IMR-90 (cell line): ENCODE measurements at regions not wholly inside any gene's neighbourhood (a gene's known extent, or its start where the extent isn't known, plus 50 kb on each side); places are given as distances from the start of the nearest gene placed in this dataset.

ENCODE experiments used
- ATAC-seq: fragments of 200-7000 bp; cut with Tn5 transposase; 2 replicates; pipeline ENCODE4 v1.9.1; 2020; ENCODE audit warnings: low read depth, mild to moderate bottlenecking, moderate library complexity
- BruUV-seq: library from RNA; stranded (reverse); fragments of 400-500 nt; replicated peaks from 2 replicates; lab custom pipeline; 2021; lab: Mats Ljungman, UMichigan
- CTCF ChIA-PET: fragments of 300-600 bp; formaldehyde crosslinking; extraction: SDS; loops from one replicate; lab custom pipeline; 2021; ENCODE audit warnings: antibody characterized with exemption; lab: Yijun Ruan, JAX
- POLR2A ChIA-PET: fragments of 300-600 bp; sonication (Branson Sonifier 250); formaldehyde crosslinking; loops from one replicate; lab custom pipeline; 2022; ENCODE audit warnings: antibody characterized with exemption; ENCODE audit not compliant: unreplicated experiment; lab: Charles Lee
- DNase-seq: peaks from one replicate; pipeline ENCODE4 v3.0.0; 2013
- H2AFZ ChIP-seq: replicated peaks from 2 replicates; pipeline ENCODE3; 2013; ENCODE audit warnings: low read length, mild to moderate bottlenecking; ENCODE audit not compliant: poor library complexity
- H2AK5ac ChIP-seq: 2 replicates; pipeline ENCODE4 v1.6.1; 2013; ENCODE audit warnings: low read depth, low read length, inconsistent platforms
- H2AK9ac ChIP-seq: replicated peaks from 2 replicates; pipeline ENCODE3; 2013; ENCODE audit warnings: mild to moderate bottlenecking, low read depth, low read length, moderate library complexity; ENCODE audit not compliant: poor library complexity
- H2BK120ac ChIP-seq: 2 replicates; pipeline ENCODE4 v1.6.1; 2013; ENCODE audit warnings: low read depth, low read length, inconsistent platforms
- H2BK15ac ChIP-seq: 3 replicates; pipeline ENCODE4 v1.6.1; 2013; ENCODE audit warnings: low read depth, low read length, inconsistent platforms
- H2BK20ac ChIP-seq: 2 replicates; pipeline ENCODE4 v1.6.1; 2013; ENCODE audit warnings: low read depth, mild to moderate bottlenecking, inconsistent platforms, low read length, moderate library complexity
- H2BK5ac ChIP-seq: 2 replicates; pipeline ENCODE4 v1.6.1; 2013; ENCODE audit warnings: mild to moderate bottlenecking, low read depth, low read length, inconsistent platforms; ENCODE audit not compliant: poor library complexity, severe bottlenecking
- H3K14ac ChIP-seq: replicated peaks from 2 replicates; pipeline ENCODE4 v1.6.1; 2013; ENCODE audit warnings: low read depth, low read length, inconsistent platforms
- H3K18ac ChIP-seq: 2 replicates; pipeline ENCODE4 v1.6.1; 2013; ENCODE audit warnings: low read depth, low read length, control low read depth
- H3K23ac ChIP-seq: 2 replicates; pipeline ENCODE4 v1.6.1; 2013; ENCODE audit warnings: low read depth, low read length, inconsistent platforms
- H3K27ac ChIP-seq: 2 replicates; pipeline ENCODE4 v1.5.1; 2013; ENCODE audit warnings: mild to moderate bottlenecking, control low read depth, low read length; ENCODE audit not compliant: insufficient read depth
- H3K27me3 ChIP-seq: 2 replicates; pipeline ENCODE4 v1.6.1; 2013; ENCODE audit warnings: low read length; ENCODE audit not compliant: control insufficient read depth, insufficient read depth
- H3K36me3 ChIP-seq: 2 replicates; pipeline ENCODE4 v1.6.1; 2013; ENCODE audit warnings: low read length, mixed read lengths; ENCODE audit not compliant: control insufficient read depth, insufficient read depth
- H3K4ac ChIP-seq: 2 replicates; pipeline ENCODE4 v1.6.1; 2013; ENCODE audit warnings: low read depth, low read length, inconsistent platforms
- H3K4me1 ChIP-seq: 2 replicates; pipeline ENCODE4 v1.6.1; 2013; ENCODE audit warnings: low read length, mixed read lengths; ENCODE audit not compliant: control insufficient read depth, insufficient read depth
- H3K4me2 ChIP-seq: 2 replicates; pipeline ENCODE4 v1.6.1; 2013; ENCODE audit warnings: low read depth, mild to moderate bottlenecking, control low read depth, low read length, moderate library complexity
- H3K4me3 ChIP-seq: 2 replicates; pipeline ENCODE4 v1.5.1; 2013; ENCODE audit warnings: low read depth, mild to moderate bottlenecking, control low read depth, low read length, moderate library complexity; ENCODE audit not compliant: insufficient read depth
- H3K56ac ChIP-seq: 2 replicates; pipeline ENCODE4 v1.6.1; 2013; ENCODE audit warnings: low read length, inconsistent platforms; ENCODE audit not compliant: insufficient read depth; ENCODE audit errors: extremely low read depth
- H3K79me1 ChIP-seq, 2 experiments: 2 replicates each; pipeline ENCODE4 v1.6.1; 2013; ENCODE audit warnings: low read length in 2 of 2, inconsistent platforms in 1 of 2, low read depth in 1 of 2
- H3K9ac ChIP-seq: 2 replicates; pipeline ENCODE4 v1.6.1; 2013; ENCODE audit warnings: low read depth, low read length, control low read depth
- H3K9me1 ChIP-seq: 2 replicates; pipeline ENCODE4 v1.6.1; 2013; ENCODE audit warnings: low read length, inconsistent platforms; ENCODE audit not compliant: insufficient read depth
- H3K9me3 ChIP-seq: 2 replicates; pipeline ENCODE4 v1.6.1; 2013; ENCODE audit warnings: low read length; ENCODE audit not compliant: control insufficient read depth, insufficient read depth
- H4K20me1 ChIP-seq: 2 replicates; pipeline ENCODE4 v1.6.1; 2013; ENCODE audit warnings: low read length, inconsistent platforms; ENCODE audit not compliant: insufficient read depth
- H4K5ac ChIP-seq: 2 replicates; pipeline ENCODE4 v1.6.1; 2013; ENCODE audit warnings: mild to moderate bottlenecking, low read depth, low read length, control low read depth
- H4K8ac ChIP-seq, 2 experiments: 2 replicates each; pipeline ENCODE4 v1.6.1; 2013; ENCODE audit warnings: low read depth in 2 of 2, low read length in 2 of 2, control low read depth in 1 of 2, inconsistent platforms in 1 of 2
- H4K91ac ChIP-seq: 2 replicates; pipeline ENCODE4 v1.6.1; 2013; ENCODE audit warnings: low read depth, low read length, inconsistent platforms; ENCODE audit not compliant: insufficient read depth
- CEBPB ChIP-seq: IDR thresholded peaks from 2 replicates; pipeline ENCODE4 v1.6.1; 2012; ENCODE audit warnings: low read depth, low read length, improper control_type of control experiment
- CHD1 ChIP-seq: IDR thresholded peaks from 2 replicates; pipeline ENCODE4 v1.6.1; 2012; ENCODE audit warnings: low read depth, low read length, improper control_type of control experiment
- MAZ ChIP-seq: IDR thresholded peaks from 2 replicates; pipeline ENCODE4 v1.6.1; 2012; ENCODE audit warnings: low read depth, mild to moderate bottlenecking, low read length, improper control_type of control experiment, moderate library complexity, borderline replicate concordance
- MXI1 ChIP-seq: IDR thresholded peaks from 2 replicates; pipeline ENCODE4 v1.6.1; 2012; ENCODE audit warnings: low read depth, mild to moderate bottlenecking, low read length, moderate library complexity, borderline replicate concordance
- NFE2L2 ChIP-seq: fragments of 150-350 bp; IDR thresholded peaks from 2 replicates; pipeline ENCODE4 v1.6.1; 2016; ENCODE audit warnings: low read depth, mild to moderate bottlenecking, low read length
- RAD21 ChIP-seq: IDR thresholded peaks from 2 replicates; pipeline ENCODE4 v1.6.1; 2012; ENCODE audit warnings: low read length, improper control_type of control experiment
- RFX5 ChIP-seq: IDR thresholded peaks from 2 replicates; pipeline ENCODE4 v1.8.0; 2012; ENCODE audit warnings: low read depth, mild to moderate bottlenecking, low read length, moderate library complexity
- SMC3 ChIP-seq: fragments of 150-350 bp; IDR thresholded peaks from 2 replicates; pipeline ENCODE4 v1.6.1; 2016; ENCODE audit warnings: low read depth, mild to moderate bottlenecking, antibody characterized with exemption, low read length, moderate library complexity
- WGBS, 2 experiments: methylation state at CpG; one replicate each; pipeline versions ENCODE4 v1.1.5 to v1.1.7; 2013; ENCODE audit warnings: missing lambda C conversion rate in 2 of 2; ENCODE audit not compliant: insufficient read length in 1 of 2; ENCODE audit errors: extremely low coverage in 2 of 2; 5-methylcytosine and 5-hydroxymethylcytosine counted together
- dilution Hi-C: fragments of 300-500 bp; cut with HindIII; formaldehyde crosslinking; loops from one replicate; pipeline ENCODE4 v1.14.3; 2018; ENCODE audit warnings: low sequenced_read_pairs; ENCODE audit not compliant: unreplicated experiment
- in situ Hi-C: fragments of 300-500 bp; cut with MboI; formaldehyde crosslinking; loops from 3 replicates; pipeline ENCODE4 v1.14.3; 2019; ENCODE audit warnings: low sequenced_read_pairs, inconsistent platforms, mixed read lengths
- intact Hi-C: fragments of 100-400 bp; cut with micrococcal nuclease; formaldehyde crosslinking; loops from 2 replicates; pipeline ENCODE4 v1.10.0; 2022

- Histone ChIP-seq H2AK5ac (no peak overlapping the region), H2BK15ac (no peak overlapping the region), H3K4me3 (no peak overlapping the region), H3K27ac (no peak overlapping the region), H3K9me1 (no peaks in the 10 kb centered on the region), H3K56ac (no peak overlapping the region), H2BK120ac (no peak overlapping the region), H2BK20ac (no peak overlapping the region), H3K9ac (no peak overlapping the region), H4K91ac (no peak overlapping the region), H4K20me1 (no peaks in the 10 kb centered on the region), H2BK5ac (no peak overlapping the region), H3K23ac (no peak overlapping the region), H4K8ac (no peak overlapping the region), H3K4me2 (no peak overlapping the region; the same call in 1 of the 2 replicates), H3K9me3 (no peaks in the 10 kb centered on the region), H4K5ac (no peak overlapping the region), H3K14ac (no peak overlapping the region), H3K36me3 (no peaks in the 10 kb centered on the region), H2AK9ac (no peak overlapping the region), H3K18ac (no peak overlapping the region), H3K27me3 (no peaks in the 10 kb centered on the region), H3K4me1 (no peaks in the 10 kb centered on the region), H2AFZ (no peak overlapping the region), H3K79me1 (no peaks in the 10 kb centered on the region), H3K4ac (no peak overlapping the region)
- no CpG with 5 or more reads among the region's 1 CpG for WGBS, 2 experiments
- peak; percentile 49; the same call in 1 of the 2 replicates for TF ChIP-seq NFE2L2
- TF ChIP-seq CEBPB = no peak
- no peak for TF ChIP-seq CHD1
- no peak for TF ChIP-seq SMC3
- no peak for TF ChIP-seq RAD21
- no peak for TF ChIP-seq RFX5
- TF ChIP-seq MXI1 = no peak
- no peak for TF ChIP-seq MAZ
- ChIA-PET CTCF (no interaction called here), POLR2A (no interaction called here)
- ATAC-seq = peak; percentile 65; the same call in 1 of the 2 replicates
- DNase-seq = peak; percentile 81
- in situ Hi-C loops = no loop called here
- dilution Hi-C loops = no loop called here
- no TSS peak for BruUV-seq
- intact Hi-C loops = no loop called here
Observed at GRCh38 chr1:194658090-194658439, 1471.7 kb upstream of the B3GALT2 start.
